GM19438 (cell line): ENCODE measurements at regions not wholly inside any gene's neighbourhood (a gene's known extent, or its start where the extent isn't known, plus 50 kb on each side); places are given as distances from the start of the nearest gene placed in this dataset.
"Not testable (repeated sequence)": the region's sequence is repeated elsewhere in the genome, so short reads cannot be mapped to it uniquely, and the experiment has no call there.

ENCODE experiments used
- ATAC-seq: cut with Tn5 transposase; IDR thresholded peaks from one replicate; pipeline ENCODE4 v1.9.1; 2021; ENCODE audit warnings: low read depth; ENCODE audit not compliant: unreplicated experiment

- no peak for ATAC-seq
Observed at GRCh38 chr13:23067129-23067528, 113.7 kb upstream of the SGCG start.

GRCh38 chr13:23069566-23069965 lies 111.2 kb upstream of the SGCG start:
- no peak for ATAC-seq

GRCh38 chr13:23074075-23074828 lies 106.5 kb upstream of the SGCG start:
- no peak for ATAC-seq

- no peak for ATAC-seq
Observed at GRCh38 chr13:23081220-23081619, 99.6 kb upstream of the SGCG start.

GRCh38 chr13:23081901-23082300 lies 98.9 kb upstream of the SGCG start:
- no peak for ATAC-seq

- ATAC-seq: no peak
Observed at GRCh38 chr13:23086968-23087623, 93.7 kb upstream of the SGCG start.

- ATAC-seq: no peak
Observed at GRCh38 chr13:23087880-23088279, 92.9 kb upstream of the SGCG start.

GRCh38 chr13:23098161-23098907 lies 82.4 kb upstream of the SGCG start:
- ATAC-seq: no peak

GRCh38 chr13:23105051-23105450 lies 75.7 kb upstream of the SGCG start:
- no peak for ATAC-seq

GRCh38 chr13:23107665-23108064 lies 73.1 kb upstream of the SGCG start:
- no peak for ATAC-seq

- no peak for ATAC-seq
Observed at GRCh38 chr13:23119131-23119530, 61.6 kb upstream of the SGCG start.

- not testable (repeated sequence) for ATAC-seq
Observed at GRCh38 chr13:23127540-23127939, 53.2 kb upstream of the SGCG start.

GRCh38 chr13:23129331-23129730 lies 51.4 kb upstream of the SGCG start:
- ATAC-seq: no peak
